WTC11 (cell line): ENCODE measurements at regions not wholly inside any gene's neighbourhood (a gene's known extent, or its start where the extent isn't known, plus 50 kb on each side); places are given as distances from the start of the nearest gene placed in this dataset.
"Not testable (repeated sequence)": the region's sequence is repeated elsewhere in the genome, so short reads cannot be mapped to it uniquely, and the experiment has no call there.

Experiments
- ATAC-seq: fragments of 200-7000 bp; cut with Tn5 transposase; 2 replicates; pipeline ENCODE4 v1.10.0; 2021; ENCODE audit warnings: mild to moderate bottlenecking, moderate library complexity
- CTCF ChIA-PET: fragments of 300-600 bp; sonication (Branson Sonifier 250); formaldehyde crosslinking; loops from one replicate; lab custom pipeline; 2021; ENCODE audit warnings: antibody characterized with exemption; lab: Charles Lee
- POLR2A ChIA-PET: fragments of 350-600 bp; sonication (Branson Sonifier 250); formaldehyde crosslinking; loops from one replicate; lab custom pipeline; 2021; ENCODE audit warnings: antibody characterized with exemption; lab: Charles Lee
- DNase-seq: peaks from one replicate; pipeline ENCODE4 v3.0.0; 2021; ENCODE audit warnings: low spot score
- H3K27ac Mint-ChIP-seq: 2 replicates; pipeline ENCODE4 v1.8.0; 2021; ENCODE audit warnings: mixed read lengths
- H3K27me3 Mint-ChIP-seq: 2 replicates; pipeline ENCODE4 v1.8.0; 2021; ENCODE audit warnings: low read depth, mild to moderate bottlenecking, moderate library complexity, mixed read lengths
- H3K36me3 Mint-ChIP-seq: 2 replicates; pipeline ENCODE4 v1.8.0; 2021; ENCODE audit warnings: mixed read lengths
- H3K4me1 Mint-ChIP-seq: 2 replicates; pipeline ENCODE4 v1.8.0; 2022; ENCODE audit warnings: mixed read lengths
- H3K4me3 Mint-ChIP-seq: 2 replicates; pipeline ENCODE4 v1.8.0; 2021; ENCODE audit warnings: mild to moderate bottlenecking, moderate library complexity, mixed read lengths
- H3K9me3 Mint-ChIP-seq: 2 replicates; pipeline ENCODE4 v1.8.0; 2021; ENCODE audit warnings: mixed read lengths
- ATF6 ChIP-seq: sonication (generic); formaldehyde crosslinking; IDR thresholded peaks from 2 replicates; pipeline ENCODE4 v1.8.1; 2023; ENCODE audit warnings: mild to moderate bottlenecking, missing genetic modification reagents
- FOXJ3 ChIP-seq: sonication (generic); formaldehyde crosslinking; IDR thresholded peaks from 2 replicates; pipeline ENCODE4 v1.9.0; 2021; ENCODE audit warnings: missing genetic modification reagents, mild to moderate bottlenecking, borderline replicate concordance
- HMGA2 ChIP-seq: fragments of 250-450 bp; sonication (Bioruptor Pico); IDR thresholded peaks from 2 replicates; pipeline ENCODE4 v1.4.0; 2021; ENCODE audit warnings: mild to moderate bottlenecking, moderate library complexity
- HMGXB4 ChIP-seq: sonication (generic); formaldehyde crosslinking; IDR thresholded peaks from 2 replicates; pipeline ENCODE4 v1.8.1; 2023; ENCODE audit warnings: mild to moderate bottlenecking, moderate library complexity, missing genetic modification reagents
- JUN ChIP-seq: sonication (generic); formaldehyde crosslinking; IDR thresholded peaks from 2 replicates; pipeline ENCODE4 v1.8.0; 2023; ENCODE audit warnings: mild to moderate bottlenecking, missing genetic modification reagents
- MXD4 ChIP-seq: fragments of 250-450 bp; sonication (Bioruptor Pico); IDR thresholded peaks from 2 replicates; pipeline ENCODE4 v1.8.0; 2021; ENCODE audit warnings: mild to moderate bottlenecking, moderate library complexity, borderline replicate concordance
- NFE2L1 ChIP-seq: sonication (generic); formaldehyde crosslinking; IDR thresholded peaks from 2 replicates; pipeline ENCODE4 v1.8.1; 2023; ENCODE audit warnings: missing genetic modification reagents
- SMAD3 ChIP-seq: sonication (generic); formaldehyde crosslinking; IDR thresholded peaks from 2 replicates; pipeline ENCODE4 v1.8.0; 2022; ENCODE audit warnings: missing genetic modification reagents, mild to moderate bottlenecking, borderline replicate concordance
- SOX15 ChIP-seq: fragments of 250-450 bp; sonication (Bioruptor Pico); IDR thresholded peaks from 2 replicates; pipeline ENCODE4 v1.9.0; 2021; ENCODE audit warnings: mild to moderate bottlenecking
- TCF7 ChIP-seq: sonication (generic); formaldehyde crosslinking; IDR thresholded peaks from 2 replicates; pipeline ENCODE4 v1.8.0; 2022; ENCODE audit warnings: mild to moderate bottlenecking, low read depth, missing genetic modification reagents, moderate library complexity
- TP53 ChIP-seq: sonication (generic); formaldehyde crosslinking; IDR thresholded peaks from 2 replicates; pipeline ENCODE4 v1.8.1; 2023; ENCODE audit warnings: mild to moderate bottlenecking, missing genetic modification reagents
- USF2 ChIP-seq: sonication (generic); formaldehyde crosslinking; IDR thresholded peaks from 2 replicates; pipeline ENCODE4 v1.8.1; 2023; ENCODE audit warnings: mild to moderate bottlenecking, missing genetic modification reagents, moderate library complexity
- TF ChIP-seq, protein P1 (sequence below): sonication (generic); formaldehyde crosslinking; IDR thresholded peaks from 2 replicates; pipeline ENCODE4 v1.8.1; 2022; ENCODE audit warnings: low read depth, missing genetic modification reagents, borderline replicate concordance
- TF ChIP-seq, protein P2 (sequence below): fragments of 250-450 bp; sonication (Bioruptor Pico); IDR thresholded peaks from 2 replicates; pipeline ENCODE4 v1.9.0; 2021; ENCODE audit warnings: mild to moderate bottlenecking
- TF ChIP-seq, protein P3 (sequence below): fragments of 250-450 bp; sonication (Bioruptor Pico); IDR thresholded peaks from 2 replicates; pipeline ENCODE4 v1.9.0; 2021; ENCODE audit warnings: mild to moderate bottlenecking, borderline replicate concordance

DNA sequence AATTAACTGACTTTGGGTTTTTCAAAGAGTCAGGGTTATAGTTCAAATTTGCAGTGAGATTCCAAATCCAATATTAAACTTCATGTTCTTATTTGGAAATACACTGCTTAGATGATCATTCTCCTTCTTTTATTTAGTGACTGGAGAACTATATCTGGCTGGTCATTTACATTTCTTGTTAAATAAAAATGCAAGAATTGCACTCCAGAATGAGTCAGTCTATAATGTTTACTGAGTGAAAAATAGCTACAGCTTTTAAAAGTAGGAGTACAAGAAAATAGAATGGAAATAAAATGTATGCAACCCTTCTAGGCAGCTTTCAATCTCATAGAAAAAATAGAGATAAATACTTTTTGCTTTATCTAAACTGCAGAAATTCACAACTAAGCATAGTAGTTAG is 54.5 kb upstream of the CD2AP start:
- Mint-ChIP-seq H3K4me1 (peaks cover 11% of the 10 kb centered on the region), H3K4me3 (no peak overlapping the region), H3K27ac (no peak overlapping the region), H3K27me3 (no peaks in the 10 kb centered on the region), H3K9me3 (peaks cover 27% of the 10 kb centered on the region), H3K36me3 (peaks cover 24% of the 10 kb centered on the region)
- no peak for ATAC-seq
- ChIA-PET POLR2A (no interaction called here), CTCF (no interaction called here)
- no peak for DNase-seq
- TF ChIP-seq, protein P1, sequence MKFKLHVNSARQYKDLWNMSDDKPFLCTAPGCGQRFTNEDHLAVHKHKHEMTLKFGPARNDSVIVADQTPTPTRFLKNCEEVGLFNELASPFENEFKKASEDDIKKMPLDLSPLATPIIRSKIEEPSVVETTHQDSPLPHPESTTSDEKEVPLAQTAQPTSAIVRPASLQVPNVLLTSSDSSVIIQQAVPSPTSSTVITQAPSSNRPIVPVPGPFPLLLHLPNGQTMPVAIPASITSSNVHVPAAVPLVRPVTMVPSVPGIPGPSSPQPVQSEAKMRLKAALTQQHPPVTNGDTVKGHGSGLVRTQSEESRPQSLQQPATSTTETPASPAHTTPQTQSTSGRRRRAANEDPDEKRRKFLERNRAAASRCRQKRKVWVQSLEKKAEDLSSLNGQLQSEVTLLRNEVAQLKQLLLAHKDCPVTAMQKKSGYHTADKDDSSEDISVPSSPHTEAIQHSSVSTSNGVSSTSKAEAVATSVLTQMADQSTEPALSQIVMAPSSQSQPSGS (CRISPR knock-in tag): no peak
- TF ChIP-seq USF2 (CRISPR knock-in tag): no peak
- no peak for TF ChIP-seq HMGXB4 (CRISPR knock-in tag)
- no peak for TF ChIP-seq ATF6
- no peak for TF ChIP-seq SOX15 (CRISPR knock-in tag)
- no peak for TF ChIP-seq SMAD3 (CRISPR knock-in tag)
- no peak for TF ChIP-seq JUN (CRISPR knock-in tag)

DNA sequence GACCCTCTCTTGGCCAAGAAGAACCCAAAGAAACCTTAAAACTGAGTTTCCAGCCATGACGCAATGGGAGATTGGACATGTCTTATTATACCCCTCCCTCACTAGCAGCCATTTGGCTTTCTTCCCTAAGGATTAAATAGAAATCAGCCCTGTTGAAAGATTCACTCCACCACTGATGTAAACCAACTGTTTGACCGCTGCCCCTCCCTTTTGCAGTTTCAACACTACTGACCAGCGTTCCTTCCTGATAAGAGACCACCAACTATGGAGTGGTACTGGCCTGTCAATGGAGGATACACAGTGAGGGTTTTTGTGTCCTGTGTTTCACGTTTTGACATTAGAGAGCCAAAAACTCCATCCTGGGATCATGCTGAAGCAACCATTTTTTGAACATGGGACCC is 53.2 kb upstream of the CD2AP start:
- DNase-seq (no peak), ATAC-seq (no peak)
- TF ChIP-seq, protein P2, sequence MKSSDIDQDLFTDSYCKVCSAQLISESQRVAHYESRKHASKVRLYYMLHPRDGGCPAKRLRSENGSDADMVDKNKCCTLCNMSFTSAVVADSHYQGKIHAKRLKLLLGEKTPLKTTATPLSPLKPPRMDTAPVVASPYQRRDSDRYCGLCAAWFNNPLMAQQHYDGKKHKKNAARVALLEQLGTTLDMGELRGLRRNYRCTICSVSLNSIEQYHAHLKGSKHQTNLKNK (CRISPR knock-in tag): no peak
- TF ChIP-seq, protein P3, sequence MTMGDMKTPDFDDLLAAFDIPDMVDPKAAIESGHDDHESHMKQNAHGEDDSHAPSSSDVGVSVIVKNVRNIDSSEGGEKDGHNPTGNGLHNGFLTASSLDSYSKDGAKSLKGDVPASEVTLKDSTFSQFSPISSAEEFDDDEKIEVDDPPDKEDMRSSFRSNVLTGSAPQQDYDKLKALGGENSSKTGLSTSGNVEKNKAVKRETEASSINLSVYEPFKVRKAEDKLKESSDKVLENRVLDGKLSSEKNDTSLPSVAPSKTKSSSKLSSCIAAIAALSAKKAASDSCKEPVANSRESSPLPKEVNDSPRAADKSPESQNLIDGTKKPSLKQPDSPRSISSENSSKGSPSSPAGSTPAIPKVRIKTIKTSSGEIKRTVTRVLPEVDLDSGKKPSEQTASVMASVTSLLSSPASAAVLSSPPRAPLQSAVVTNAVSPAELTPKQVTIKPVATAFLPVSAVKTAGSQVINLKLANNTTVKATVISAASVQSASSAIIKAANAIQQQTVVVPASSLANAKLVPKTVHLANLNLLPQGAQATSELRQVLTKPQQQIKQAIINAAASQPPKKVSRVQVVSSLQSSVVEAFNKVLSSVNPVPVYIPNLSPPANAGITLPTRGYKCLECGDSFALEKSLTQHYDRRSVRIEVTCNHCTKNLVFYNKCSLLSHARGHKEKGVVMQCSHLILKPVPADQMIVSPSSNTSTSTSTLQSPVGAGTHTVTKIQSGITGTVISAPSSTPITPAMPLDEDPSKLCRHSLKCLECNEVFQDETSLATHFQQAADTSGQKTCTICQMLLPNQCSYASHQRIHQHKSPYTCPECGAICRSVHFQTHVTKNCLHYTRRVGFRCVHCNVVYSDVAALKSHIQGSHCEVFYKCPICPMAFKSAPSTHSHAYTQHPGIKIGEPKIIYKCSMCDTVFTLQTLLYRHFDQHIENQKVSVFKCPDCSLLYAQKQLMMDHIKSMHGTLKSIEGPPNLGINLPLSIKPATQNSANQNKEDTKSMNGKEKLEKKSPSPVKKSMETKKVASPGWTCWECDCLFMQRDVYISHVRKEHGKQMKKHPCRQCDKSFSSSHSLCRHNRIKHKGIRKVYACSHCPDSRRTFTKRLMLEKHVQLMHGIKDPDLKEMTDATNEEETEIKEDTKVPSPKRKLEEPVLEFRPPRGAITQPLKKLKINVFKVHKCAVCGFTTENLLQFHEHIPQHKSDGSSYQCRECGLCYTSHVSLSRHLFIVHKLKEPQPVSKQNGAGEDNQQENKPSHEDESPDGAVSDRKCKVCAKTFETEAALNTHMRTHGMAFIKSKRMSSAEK (CRISPR knock-in tag): no peak
- TF ChIP-seq HMGA2 (CRISPR knock-in tag) (no peak), TCF7 (no peak), FOXJ3 (no peak), NFE2L1 (no peak), TP53 (no peak), MXD4 (no peak)
- ChIA-PET CTCF (no interaction called here), POLR2A (no interaction called here)
- Mint-ChIP-seq H3K36me3 (peaks cover 27% of the 10 kb centered on the region), H3K4me1 (peaks cover 22% of the 10 kb centered on the region), H3K9me3 (peaks cover 24% of the 10 kb centered on the region), H3K4me3 (no peak overlapping the region), H3K27ac (no peak overlapping the region), H3K27me3 (no peaks in the 10 kb centered on the region)

DNA sequence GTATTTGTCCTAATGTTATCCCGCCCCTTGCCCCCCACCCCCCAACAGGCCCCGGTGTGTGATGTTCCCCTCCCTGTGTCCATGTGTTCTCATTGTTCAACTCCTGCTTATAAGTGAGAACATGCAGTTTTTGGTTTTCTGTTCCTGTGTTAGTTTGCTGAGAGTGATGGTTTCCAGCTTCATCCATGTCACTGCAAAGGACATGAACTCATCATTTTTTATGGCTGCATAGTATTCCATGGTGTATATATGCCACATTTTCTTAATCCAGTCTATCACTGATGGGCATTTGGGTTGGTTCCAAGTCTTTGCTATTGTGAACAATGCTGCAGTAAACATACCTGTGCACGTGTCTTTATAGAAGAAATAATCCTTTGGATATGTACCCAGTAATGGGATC is 51.9 kb upstream of the CD2AP start:
- peaks cover 26% of the 10 kb centered on the region for H3K9me3 Mint-ChIP-seq
- H3K4me1 Mint-ChIP-seq: peaks cover 30% of the 10 kb centered on the region
- CTCF ChIA-PET, H3K4me3 Mint-ChIP-seq, H3K27me3 Mint-ChIP-seq, POLR2A ChIA-PET, DNase-seq, ATAC-seq, H3K27ac Mint-ChIP-seq: not testable (repeated sequence)
- peaks cover 28% of the 10 kb centered on the region for H3K36me3 Mint-ChIP-seq
